NT2/D1 (cell line): ENCODE measurements at regions not wholly inside any gene's neighbourhood (a gene's known extent, or its start where the extent isn't known, plus 50 kb on each side); places are given as distances from the start of the nearest gene placed in this dataset.

Experiments used
- SUZ12 ChIP-seq: IDR thresholded peaks from 2 replicates; pipeline ENCODE4 v1.6.1; 2011; ENCODE audit not compliant: insufficient read length, insufficient read depth; ENCODE audit errors: extremely low read depth
- YY1 ChIP-seq: IDR thresholded peaks from 2 replicates; pipeline ENCODE4 v1.6.1; 2011; ENCODE audit not compliant: insufficient read length, insufficient read depth
- ZNF274 ChIP-seq: IDR thresholded peaks from 2 replicates; pipeline ENCODE4 v1.6.1; 2011; ENCODE audit warnings: mild to moderate bottlenecking, low read depth, low read length

GRCh38 chr5:135184646-135185045, 150.6 kb upstream of the PITX1 start:
- TF ChIP-seq YY1, result no peak
- no peak for TF ChIP-seq SUZ12
- no peak for TF ChIP-seq ZNF274
